ENCODE measurements at regions not wholly inside any gene's neighbourhood (a gene's known extent, or its start where the extent isn't known, plus 50 kb on each side); places are given as distances from the start of the nearest gene placed in this dataset.

- DNase-seq: no peak
- Histone ChIP-seq H3K4me3 (ENCODE audit: low read depth, low read length) (no peak overlapping the region), H3K36me3 (no peaks in the 10 kb centered on the region), H3K27me3 (ENCODE audit: insufficient read depth, low read depth, severe bottlenecking) (no peaks in the 10 kb centered on the region), H3K27ac (peak overlapping the region; percentile 39; the same call in 1 of the 2 replicates), H3K9me3 (ENCODE audit: severe bottlenecking) (no peaks in the 10 kb centered on the region)
- no peak for TF ChIP-seq CTCF (IDR thresholded peaks at IDR 0.05; ENCODE audit: low read depth, low read length)
Measured at GRCh38 chr5:71937921-71938698, 169.2 kb upstream of the MAP1B start.

- DNase-seq: peak; percentile 57
- Histone ChIP-seq H3K27ac (peak overlapping the region; percentile 39), H3K4me3 (ENCODE audit: low read depth, low read length) (no peak overlapping the region), H3K36me3 (no peaks in the 10 kb centered on the region), H3K27me3 (ENCODE audit: insufficient read depth, low read depth, severe bottlenecking) (no peaks in the 10 kb centered on the region), H3K9me3 (ENCODE audit: severe bottlenecking) (no peaks in the 10 kb centered on the region)
- 0 out of 2 replicates have a peak, but pooled peaks have one; percentile 1 for TF ChIP-seq CTCF (IDR thresholded peaks at IDR 0.05; ENCODE audit: low read depth, low read length)
Measured at GRCh38 chr5:71938895-71939294, 168.4 kb upstream of the MAP1B start.

DNA sequence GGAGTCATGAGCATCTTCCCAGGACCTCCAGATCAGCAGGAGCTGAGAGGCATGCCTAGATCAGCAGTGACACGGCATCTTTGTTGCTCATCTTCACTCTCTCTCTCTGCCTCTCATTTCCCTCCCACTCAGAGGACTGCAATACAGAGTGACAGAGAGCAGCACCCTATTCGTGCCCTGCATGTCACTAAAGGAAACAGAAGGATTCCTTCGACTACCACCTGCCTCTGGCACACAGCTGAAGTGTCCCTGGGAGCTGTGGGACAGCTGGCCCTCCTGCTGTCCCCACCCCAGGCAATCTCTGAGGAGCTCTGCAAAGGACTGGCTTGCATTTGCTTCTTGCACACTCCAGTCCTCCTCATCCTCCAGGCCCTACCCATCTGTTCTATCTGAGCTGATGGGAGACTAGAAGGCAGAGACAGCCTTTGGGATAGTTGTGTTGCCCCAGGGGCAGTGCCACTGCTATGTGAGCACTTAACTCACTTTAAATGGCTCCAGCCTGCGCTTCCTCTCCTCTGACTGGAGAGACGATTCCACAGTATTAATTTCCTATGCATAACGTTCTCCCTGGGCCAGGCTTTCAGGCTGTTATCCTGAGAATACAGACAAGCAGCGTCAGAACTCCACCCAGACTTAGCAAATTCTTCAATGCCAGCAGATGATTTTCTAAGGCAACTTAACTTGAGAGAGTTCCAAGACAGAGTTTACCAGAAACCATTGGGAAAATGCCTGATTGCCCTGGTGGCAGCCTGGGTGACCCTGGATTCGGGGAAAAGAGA, 167.6 kb upstream of the MAP1B start:
- Histone ChIP-seq H3K4me3 (ENCODE audit: low read depth, low read length) (peak overlapping the region; percentile 7), H3K9me3 (ENCODE audit: severe bottlenecking) (no peaks in the 10 kb centered on the region), H3K27me3 (ENCODE audit: insufficient read depth, low read depth, severe bottlenecking) (no peaks in the 10 kb centered on the region), H3K36me3 (no peaks in the 10 kb centered on the region), H3K27ac (peak overlapping the region; percentile 39)
- no peak for TF ChIP-seq CTCF (IDR thresholded peaks at IDR 0.05; ENCODE audit: low read depth, low read length)
- peak; percentile 62 for DNase-seq

GRCh38 chr5:71943874-71944273, 163.4 kb upstream of the MAP1B start:
- Histone ChIP-seq H3K36me3 (no peaks in the 10 kb centered on the region), H3K4me3 (ENCODE audit: low read depth, low read length) (no peak overlapping the region), H3K9me3 (ENCODE audit: severe bottlenecking) (peaks cover 11% of the 10 kb centered on the region), H3K27ac (no peak overlapping the region), H3K27me3 (ENCODE audit: insufficient read depth, low read depth, severe bottlenecking) (no peaks in the 10 kb centered on the region)
- TF ChIP-seq CTCF (IDR thresholded peaks at IDR 0.05; ENCODE audit: low read depth, low read length): no peak
- no peak for DNase-seq

- H3K9me3 ChIP-seq (ENCODE audit: severe bottlenecking): peaks cover 13% of the 10 kb centered on the region
- H3K36me3 ChIP-seq: no peaks in the 10 kb centered on the region
- DNase-seq: peak; percentile 68
- H3K27me3 ChIP-seq (ENCODE audit: insufficient read depth, low read depth, severe bottlenecking): no peaks in the 10 kb centered on the region
- no peak for TF ChIP-seq CTCF (IDR thresholded peaks at IDR 0.05; ENCODE audit: low read depth, low read length)
- no peak overlapping the region for H3K4me3 ChIP-seq (ENCODE audit: low read depth, low read length)
- peak overlapping the region; percentile 43 for H3K27ac ChIP-seq
Measured at GRCh38 chr5:71945436-71945835, 161.8 kb upstream of the MAP1B start.

All from WERI-Rb-1 (cell line).